ENCODE measurements at regions not wholly inside any gene's neighbourhood (a gene's known extent, or its start where the extent isn't known, plus 50 kb on each side); places are given as distances from the start of the nearest gene placed in this dataset.
"Not testable (repeated sequence)": the region's sequence is repeated elsewhere in the genome, so short reads cannot be mapped to it uniquely, and the experiment has no call there.

- H3K4me1 ChIP-seq; H3K27me3 ChIP-seq; H3K27ac ChIP-seq; DNase-seq; intact Hi-C loops (cut with DNase I); H3K9me3 ChIP-seq; H3K4me3 ChIP-seq; H3K36me3 ChIP-seq: not testable (repeated sequence)
- ATAC-seq = peak in 3 of 4 donors; percentile 18 to 44 (median 24)
- 62 to 84% (median 70%) methylated on average over 8 to 9 of the region's 9 CpGs for WGBS, 4 donors
These were observed 225.5 kb downstream of the LIPI start for GRCh38 chr21:13985137-13985864.

GRCh38 chr21:13984728-13985127 lies 226.0 kb downstream of the LIPI start:
- ATAC-seq; H3K36me3 ChIP-seq; H3K4me1 ChIP-seq; H3K27ac ChIP-seq; H3K9me3 ChIP-seq; H3K4me3 ChIP-seq; DNase-seq; H3K27me3 ChIP-seq; intact Hi-C loops (cut with DNase I): not testable (repeated sequence)
- 88 to 100% (median 91%) methylated on average over 3 to 5 of the region's 5 CpGs for WGBS, 4 donors

- WGBS, 4 donors = 68 to 95% (median 88%) methylated on average over 8 to 48 of the region's 48 CpGs
- DNase-seq; H3K4me3 ChIP-seq; H3K27me3 ChIP-seq; H3K9me3 ChIP-seq; H3K36me3 ChIP-seq; H3K4me1 ChIP-seq; ATAC-seq; intact Hi-C loops (cut with DNase I); H3K27ac ChIP-seq: not testable (repeated sequence)
These were observed 229.3 kb downstream of the LIPI start for GRCh38 chr21:13981176-13982087.

GRCh38 chr21:13980115-13980662 lies 230.6 kb downstream of the LIPI start:
- H3K27me3 ChIP-seq; H3K36me3 ChIP-seq; H3K4me1 ChIP-seq; H3K27ac ChIP-seq; intact Hi-C loops (cut with DNase I); H3K9me3 ChIP-seq: not testable (repeated sequence)
- ATAC-seq (peak in 3 of 4 donors; percentile 85 to 96 (median 87)), DNase-seq (peak in 2 of 5 donors; percentile 49 to 52)
- H3K4me3 ChIP-seq = peak overlapping the region in 7 of 12 donors; percentile 13 to 52 (median 34)
- peak in 4 of 12 donors; percentile 7 to 47 (median 36) for TF ChIP-seq CTCF (IDR thresholded peaks at IDR 0.05)
- WGBS, 4 donors = 9 to 72% (median 32%) methylated on average over 4 to 42 of the region's 42 CpGs

GRCh38 chr21:13979608-13980007 lies 231.1 kb downstream of the LIPI start:
- H3K36me3 ChIP-seq; H3K27me3 ChIP-seq; H3K9me3 ChIP-seq; DNase-seq; H3K27ac ChIP-seq; intact Hi-C loops (cut with DNase I); ATAC-seq; H3K4me1 ChIP-seq: not testable (repeated sequence)
- peak overlapping the region in 6 of 12 donors; percentile 13 to 52 (median 34) for H3K4me3 ChIP-seq
- WGBS, 4 donors = 25 to 82% (median 49%) methylated on average over 11 to 26 of the region's 26 CpGs

GRCh38 chr21:13974582-13974981 lies 236.2 kb downstream of the LIPI start:
- intact Hi-C loops (cut with DNase I); H3K27ac ChIP-seq; ATAC-seq; H3K4me3 ChIP-seq; H3K9me3 ChIP-seq; DNase-seq; H3K4me1 ChIP-seq; H3K27me3 ChIP-seq; H3K36me3 ChIP-seq: not testable (repeated sequence)

GRCh38 chr21:13969853-13970252 lies 240.9 kb downstream of the LIPI start:
- H3K27ac ChIP-seq; H3K4me3 ChIP-seq; DNase-seq; H3K27me3 ChIP-seq; H3K9me3 ChIP-seq; ATAC-seq; H3K36me3 ChIP-seq; H3K4me1 ChIP-seq; intact Hi-C loops (cut with DNase I): not testable (repeated sequence)
- WGBS, 4 donors = 63 to 87% (median 74%) methylated on average over 3 of the region's 3 CpGs

- H3K36me3 ChIP-seq; H3K4me3 ChIP-seq; ATAC-seq; H3K9me3 ChIP-seq; DNase-seq; H3K27me3 ChIP-seq; intact Hi-C loops (cut with DNase I); H3K27ac ChIP-seq; H3K4me1 ChIP-seq: not testable (repeated sequence)
- WGBS, 4 donors = 58 to 75% (median 62%) methylated on average over 2 of the region's 2 CpGs
These were observed 241.8 kb downstream of the LIPI start for GRCh38 chr21:13969002-13969401.

- H3K9me3 ChIP-seq; ATAC-seq; H3K4me1 ChIP-seq; DNase-seq; H3K36me3 ChIP-seq; H3K27ac ChIP-seq; intact Hi-C loops (cut with DNase I); H3K27me3 ChIP-seq; H3K4me3 ChIP-seq: not testable (repeated sequence)
- WGBS, 4 donors = 80 to 86% (median 81%) methylated on average over 3 of the region's 3 CpGs
These were observed 247.5 kb downstream of the LIPI start for GRCh38 chr21:13963259-13963658.

Measured in heart left ventricle (tissue), 16 donors.